ENCODE measurements at regions not wholly inside any gene's neighbourhood (a gene's known extent, or its start where the extent isn't known, plus 50 kb on each side); places are given as distances from the start of the nearest gene placed in this dataset.

DNA sequence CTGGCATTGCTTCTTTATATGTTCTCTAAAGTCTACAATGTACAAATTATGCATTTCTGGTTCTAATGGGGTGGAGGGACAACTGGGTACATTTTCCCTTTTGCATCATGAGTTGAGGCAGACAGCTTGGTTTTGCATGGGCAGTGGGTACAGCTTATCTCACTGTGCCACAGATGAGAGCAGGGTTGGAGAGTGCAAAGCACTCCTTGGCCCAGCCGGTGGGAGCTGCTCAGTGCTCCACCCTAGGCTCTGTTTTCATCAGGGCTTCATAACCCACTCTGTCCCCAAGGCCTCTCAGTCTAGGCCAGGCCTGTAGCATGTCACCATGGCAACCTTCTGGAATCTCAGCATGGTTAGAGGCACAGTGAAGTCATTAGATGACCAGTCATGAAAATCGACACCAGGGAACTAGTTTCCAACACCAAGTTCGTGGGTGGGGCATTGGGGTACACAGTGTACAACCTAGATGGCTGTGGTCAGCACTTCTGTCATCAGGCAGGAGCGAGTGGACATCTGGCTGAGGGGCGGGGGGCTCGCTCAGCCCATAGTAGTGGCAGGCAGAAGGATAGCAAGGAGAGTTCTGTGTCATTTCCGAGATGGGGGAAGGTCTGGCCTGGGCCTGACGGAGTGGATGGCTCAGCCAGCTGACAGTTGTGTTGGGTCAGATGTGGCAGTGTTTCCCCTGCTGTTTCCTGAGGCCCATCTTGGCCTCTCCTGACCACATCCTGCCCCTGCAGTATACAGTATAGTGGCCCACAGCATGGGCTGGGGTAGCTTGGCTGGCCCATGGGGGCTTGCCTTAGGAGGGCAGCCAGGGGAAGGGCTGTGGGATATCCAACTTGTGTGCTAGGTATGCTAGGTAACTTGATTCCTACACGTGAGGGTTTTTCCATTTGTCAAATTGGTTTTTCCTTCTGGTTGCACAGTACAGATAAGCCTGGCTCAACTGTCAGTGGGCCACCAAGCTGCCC, 75.7 kb upstream of the PRR23C start:
- DNase-seq (ENCODE audit: low spot score in 2 of 2), result no peak
- no peaks in the 10 kb centered on the region for H3K4me1 ChIP-seq
- no peaks in the 10 kb centered on the region for H3K9me3 ChIP-seq
- H3K27ac ChIP-seq, result no peak overlapping the region
- TF ChIP-seq POLR2AphosphoS5 (IDR thresholded peaks at IDR 0.05) (no peak), POLR2A (IDR thresholded peaks at IDR 0.05) (no peak)
- TF ChIP-seq, protein P1, sequence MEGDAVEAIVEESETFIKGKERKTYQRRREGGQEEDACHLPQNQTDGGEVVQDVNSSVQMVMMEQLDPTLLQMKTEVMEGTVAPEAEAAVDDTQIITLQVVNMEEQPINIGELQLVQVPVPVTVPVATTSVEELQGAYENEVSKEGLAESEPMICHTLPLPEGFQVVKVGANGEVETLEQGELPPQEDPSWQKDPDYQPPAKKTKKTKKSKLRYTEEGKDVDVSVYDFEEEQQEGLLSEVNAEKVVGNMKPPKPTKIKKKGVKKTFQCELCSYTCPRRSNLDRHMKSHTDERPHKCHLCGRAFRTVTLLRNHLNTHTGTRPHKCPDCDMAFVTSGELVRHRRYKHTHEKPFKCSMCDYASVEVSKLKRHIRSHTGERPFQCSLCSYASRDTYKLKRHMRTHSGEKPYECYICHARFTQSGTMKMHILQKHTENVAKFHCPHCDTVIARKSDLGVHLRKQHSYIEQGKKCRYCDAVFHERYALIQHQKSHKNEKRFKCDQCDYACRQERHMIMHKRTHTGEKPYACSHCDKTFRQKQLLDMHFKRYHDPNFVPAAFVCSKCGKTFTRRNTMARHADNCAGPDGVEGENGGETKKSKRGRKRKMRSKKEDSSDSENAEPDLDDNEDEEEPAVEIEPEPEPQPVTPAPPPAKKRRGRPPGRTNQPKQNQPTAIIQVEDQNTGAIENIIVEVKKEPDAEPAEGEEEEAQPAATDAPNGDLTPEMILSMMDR (IDR thresholded peaks at IDR 0.05), result no peak
- H3K27me3 ChIP-seq, result no peaks in the 10 kb centered on the region
- no peak overlapping the region for H3K4me3 ChIP-seq
- no peaks in the 10 kb centered on the region for H3K36me3 ChIP-seq
- intact Hi-C loops (cut with DNase I; ENCODE audit: low total_unique reads), result no loop called here

DNA sequence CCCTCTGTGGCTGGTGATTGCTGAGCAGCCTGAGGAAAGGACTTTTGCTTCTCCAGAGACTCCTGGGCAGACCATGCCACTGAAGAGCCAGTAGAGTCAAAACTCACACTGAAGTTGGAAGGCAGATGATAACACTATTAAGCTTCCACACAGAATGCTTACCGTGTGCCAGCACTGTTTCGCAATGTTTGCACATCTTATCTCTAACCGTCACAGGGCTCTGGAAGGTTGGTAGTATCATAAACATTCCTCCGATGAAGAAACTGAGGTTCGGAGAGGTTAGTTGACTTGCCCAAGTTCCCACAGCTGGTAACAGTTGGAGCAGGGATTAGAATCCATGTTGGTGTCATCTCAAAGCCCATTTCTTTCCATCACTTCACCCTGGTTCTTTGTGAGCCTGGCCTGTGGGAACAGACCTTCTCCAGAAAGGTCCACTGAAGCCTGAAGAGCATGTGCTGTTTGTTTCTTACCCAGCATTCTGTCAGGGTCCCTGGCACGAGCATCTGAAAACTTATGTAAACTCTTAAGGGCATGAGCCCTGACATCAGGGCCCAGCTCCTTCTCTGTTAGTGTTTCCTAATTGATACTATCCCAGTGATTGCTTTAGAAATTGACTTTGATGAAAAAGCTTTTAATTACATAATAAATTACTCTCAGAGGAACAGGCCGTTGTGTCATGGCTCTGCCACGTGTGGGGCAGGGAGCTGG, 77.0 kb upstream of the PRR23C start:
- no peak overlapping the region for H3K27ac ChIP-seq
- no peak for DNase-seq (ENCODE audit: low spot score in 2 of 2)

DNA sequence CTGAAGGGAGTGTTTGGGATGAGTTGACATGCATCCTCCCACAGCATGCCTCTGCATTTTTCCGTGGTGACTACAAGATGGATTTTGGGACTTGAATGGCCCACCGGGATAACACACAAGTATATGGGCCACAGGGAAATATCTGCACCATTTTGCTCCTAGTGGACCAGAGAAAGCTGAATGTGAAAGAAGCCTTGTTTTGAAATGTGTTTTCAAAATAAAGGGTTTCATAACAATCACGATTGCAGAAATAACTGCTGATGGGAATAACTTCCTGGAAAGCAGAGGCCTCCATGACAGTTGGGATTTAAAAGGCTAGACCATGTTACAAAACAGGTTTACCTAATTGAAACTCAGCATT, 77.5 kb upstream of the PRR23C start:
- Histone ChIP-seq H3K27ac (no peak overlapping the region), H3K4me3 (no peak overlapping the region), H3K9me3 (no peaks in the 10 kb centered on the region), H3K36me3 (no peaks in the 10 kb centered on the region), H3K4me1 (no peaks in the 10 kb centered on the region), H3K27me3 (no peaks in the 10 kb centered on the region)
- intact Hi-C loops (cut with DNase I; ENCODE audit: low total_unique reads), result no loop called here
- TF ChIP-seq POLR2AphosphoS5 (IDR thresholded peaks at IDR 0.05) (no peak), POLR2A (IDR thresholded peaks at IDR 0.05) (no peak)
- TF ChIP-seq, protein P1 (IDR thresholded peaks at IDR 0.05), result no peak
- DNase-seq (ENCODE audit: low spot score in 2 of 2), result no peak

More for the DNA sequence above, 77.0 kb upstream of the PRR23C start:
- intact Hi-C loops (cut with DNase I; ENCODE audit: low total_unique reads), result no loop called here
- TF ChIP-seq, protein P1 (IDR thresholded peaks at IDR 0.05), result no peak
- no peak for TF ChIP-seq POLR2AphosphoS5 (IDR thresholded peaks at IDR 0.05)
- TF ChIP-seq POLR2A (IDR thresholded peaks at IDR 0.05), result no peak
- H3K27me3 ChIP-seq, result no peaks in the 10 kb centered on the region
- H3K4me1 ChIP-seq, result no peaks in the 10 kb centered on the region
- H3K4me3 ChIP-seq, result no peak overlapping the region
- no peaks in the 10 kb centered on the region for H3K36me3 ChIP-seq
- no peaks in the 10 kb centered on the region for H3K9me3 ChIP-seq

DNA sequence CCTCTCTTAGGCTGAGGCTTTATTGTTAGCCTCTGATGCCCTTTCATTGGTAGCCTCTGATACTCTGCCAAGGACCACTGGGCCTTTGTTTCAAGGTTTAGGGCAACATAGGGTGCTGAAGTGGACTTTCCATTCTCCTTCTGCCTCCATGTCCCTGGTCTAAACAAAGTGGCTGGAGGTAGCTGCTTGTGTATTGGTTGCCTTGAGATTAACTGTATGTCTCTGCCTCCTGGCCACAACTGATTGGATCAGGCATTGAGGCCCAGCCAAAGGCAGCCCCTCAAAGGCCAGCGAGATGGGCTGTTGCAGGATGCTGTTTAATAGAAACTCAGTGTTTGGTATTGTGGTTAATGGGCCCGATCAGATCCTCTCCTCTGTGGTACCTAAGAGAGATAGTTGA, 77.9 kb upstream of the PRR23C start:
- Histone ChIP-seq H3K9me3 (no peaks in the 10 kb centered on the region), H3K36me3 (no peaks in the 10 kb centered on the region), H3K4me1 (no peaks in the 10 kb centered on the region), H3K27me3 (no peaks in the 10 kb centered on the region), H3K27ac (no peak overlapping the region), H3K4me3 (no peak overlapping the region)
- no peak for TF ChIP-seq POLR2A (IDR thresholded peaks at IDR 0.05)
- intact Hi-C loops (cut with DNase I; ENCODE audit: low total_unique reads), result no loop called here
- DNase-seq (ENCODE audit: low spot score in 2 of 2), result no peak

DNA sequence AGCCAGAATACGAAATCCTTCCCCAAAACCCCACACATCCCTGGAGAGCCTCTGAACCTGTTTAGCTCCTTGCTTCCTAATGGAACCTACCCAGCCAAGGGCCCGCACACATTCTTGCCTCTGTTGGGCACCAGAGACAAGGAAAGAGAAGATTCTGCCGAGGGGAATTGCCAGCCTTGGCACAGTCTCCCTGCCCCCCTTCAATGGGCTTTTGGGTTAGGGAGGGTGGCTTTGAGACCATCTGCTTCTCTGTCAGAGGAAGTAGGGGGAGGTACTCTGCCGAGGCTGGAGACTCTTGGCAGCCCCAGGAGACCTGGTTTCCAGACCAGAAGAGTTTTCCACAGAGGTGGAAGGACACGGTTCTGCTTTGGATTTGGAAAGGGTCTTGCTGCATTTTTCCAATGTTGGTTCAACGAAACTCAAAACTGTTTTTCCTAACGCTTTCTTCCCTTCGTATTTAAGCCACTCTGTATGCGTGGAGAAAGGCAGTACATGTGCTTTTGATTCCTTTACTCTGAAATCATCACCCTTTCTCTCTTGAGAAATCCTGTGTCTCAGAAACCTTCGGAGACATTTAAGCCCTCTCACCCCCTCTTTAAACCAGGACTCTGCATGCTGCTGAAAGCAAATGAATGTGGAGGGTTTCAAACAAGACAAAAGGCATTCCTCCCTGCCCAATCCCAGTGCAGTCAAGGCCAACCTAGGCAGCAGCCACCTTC, 78.8 kb upstream of the PRR23C start:
- no peaks in the 10 kb centered on the region for H3K9me3 ChIP-seq
- intact Hi-C loops (cut with DNase I; ENCODE audit: low total_unique reads), result no loop called here
- no peak overlapping the region for H3K27ac ChIP-seq
- H3K36me3 ChIP-seq, result no peaks in the 10 kb centered on the region
- TF ChIP-seq POLR2AphosphoS5 (IDR thresholded peaks at IDR 0.05) (no peak), POLR2A (IDR thresholded peaks at IDR 0.05) (no peak)
- TF ChIP-seq, protein P1 (IDR thresholded peaks at IDR 0.05), result no peak
- H3K4me3 ChIP-seq, result no peak overlapping the region
- DNase-seq (ENCODE audit: low spot score in 2 of 2), result no peak
- H3K4me1 ChIP-seq, result no peaks in the 10 kb centered on the region
- H3K27me3 ChIP-seq, result no peaks in the 10 kb centered on the region
